Astrocyte (in vitro differentiated cells and primary cell): ENCODE measurements at regions not wholly inside any gene's neighbourhood (a gene's known extent, or its start where the extent isn't known, plus 50 kb on each side); places are given as distances from the start of the nearest gene placed in this dataset.

Experiments used
- CTCF ChIP-seq: IDR thresholded peaks from 2 replicates; pipeline ENCODE4 v1.5.1; 2011; ENCODE audit warnings: low read depth, mild to moderate bottlenecking, inconsistent platforms, low read length, moderate library complexity; ENCODE audit not compliant: insufficient read depth
- EZH2 ChIP-seq: IDR thresholded peaks from 2 replicates; pipeline ENCODE4 v1.6.1; 2012; ENCODE audit warnings: mild to moderate bottlenecking, low read length, inconsistent platforms; ENCODE audit not compliant: insufficient read depth

GRCh38 chr10:45082176-45082575 lies 81.5 kb downstream of the ZNF22 start:
- TF ChIP-seq CTCF (no peak), EZH2 (no peak)
